ENCODE measurements at regions not wholly inside any gene's neighbourhood (a gene's known extent, or its start where the extent isn't known, plus 50 kb on each side); places are given as distances from the start of the nearest gene placed in this dataset.

- TF ChIP-seq CTCF (IDR thresholded peaks at IDR 0.05) (no peak), POLR2A (IDR thresholded peaks at IDR 0.05) (no peak)
Observed at GRCh38 chr5:3948838-3949237, 353.2 kb downstream of the IRX1 start.
